ENCODE measurements at regions not wholly inside any gene's neighbourhood (a gene's known extent, or its start where the extent isn't known, plus 50 kb on each side); places are given as distances from the start of the nearest gene placed in this dataset.
"Not testable (repeated sequence)": the region's sequence is repeated elsewhere in the genome, so short reads cannot be mapped to it uniquely, and the experiment has no call there.

- no peak for DNase-seq
Measured at GRCh38 chr1:168490306-168490705, 53.5 kb downstream of the XCL2 start.

- no peak for DNase-seq
Measured at GRCh38 chr1:168488138-168488537, 55.7 kb downstream of the XCL2 start.

GRCh38 chr1:168486820-168487219 is 57.0 kb downstream of the XCL2 start:
- not testable (repeated sequence) for DNase-seq

GRCh38 chr1:168485048-168485447 is 58.7 kb downstream of the XCL2 start:
- peak; percentile 36 for DNase-seq

GRCh38 chr1:168484083-168484482 is 59.7 kb downstream of the XCL2 start:
- DNase-seq: no peak

GRCh38 chr1:168483539-168483938 is 60.3 kb downstream of the XCL2 start:
- DNase-seq: no peak

GRCh38 chr1:168482106-168482505 is 61.7 kb downstream of the XCL2 start:
- no peak for DNase-seq

GRCh38 chr1:168481586-168481985 is 62.2 kb downstream of the XCL2 start:
- no peak for DNase-seq

- no peak for DNase-seq
Measured at GRCh38 chr1:168480997-168481396, 62.8 kb downstream of the XCL2 start.

- DNase-seq: no peak
Measured at GRCh38 chr1:168477792-168478191, 66.0 kb downstream of the XCL2 start.

- no peak for DNase-seq
Measured at GRCh38 chr1:168476588-168477385, 67.0 kb downstream of the XCL2 start.

- DNase-seq: no peak
Measured at GRCh38 chr1:168474322-168474721, 69.5 kb downstream of the XCL2 start.

GRCh38 chr1:168473126-168473525 is 70.7 kb downstream of the XCL2 start:
- DNase-seq: no peak

GRCh38 chr1:168472223-168472622 is 71.6 kb downstream of the XCL2 start:
- DNase-seq: no peak

GRCh38 chr1:168470901-168471431 is 72.8 kb downstream of the XCL2 start:
- no peak for DNase-seq

GRCh38 chr1:168469690-168470089 is 74.1 kb downstream of the XCL2 start:
- peak; percentile 29 for DNase-seq

- no peak for DNase-seq
Measured at GRCh38 chr1:168468822-168469221, 75.0 kb downstream of the XCL2 start.

- no peak for DNase-seq
Measured at GRCh38 chr1:168468042-168468809, 75.6 kb downstream of the XCL2 start.

- DNase-seq: peak; percentile 36
Measured at GRCh38 chr1:168467452-168467851, 76.3 kb downstream of the XCL2 start.

GRCh38 chr1:168466714-168467131 is 77.1 kb downstream of the XCL2 start:
- no peak for DNase-seq

GRCh38 chr1:168466092-168466713 is 77.6 kb downstream of the XCL2 start:
- no peak for DNase-seq

- not testable (repeated sequence) for DNase-seq
Measured at GRCh38 chr1:168461108-168461507, 82.7 kb downstream of the XCL2 start.

- not testable (repeated sequence) for DNase-seq
Measured at GRCh38 chr1:168457296-168457695, 86.5 kb downstream of the XCL2 start.

Data from CD4-positive, alpha-beta T cell treated with Interleukin-21 for 1 hour (primary cell).